ENCODE measurements at regions not wholly inside any gene's neighbourhood (a gene's known extent, or its start where the extent isn't known, plus 50 kb on each side); places are given as distances from the start of the nearest gene placed in this dataset.

DNA sequence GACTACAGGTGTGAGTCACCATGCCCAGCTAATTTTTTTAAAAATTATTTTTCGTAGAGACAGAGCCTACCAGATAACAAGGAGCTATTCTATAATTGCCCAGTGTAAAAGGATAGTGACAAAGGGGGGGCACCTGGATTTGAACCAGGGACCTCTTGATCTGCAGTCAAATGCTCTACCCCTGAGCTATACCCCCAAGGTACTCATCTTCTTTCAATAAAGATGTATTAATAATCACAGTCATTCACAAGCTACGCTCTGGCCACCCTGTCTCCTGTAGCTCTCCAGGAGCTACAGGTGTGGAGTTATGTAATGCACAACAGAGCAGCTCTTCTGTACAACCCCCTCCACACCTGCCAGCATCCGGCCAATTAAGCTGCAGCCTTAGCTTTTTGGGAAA is 83.5 kb downstream of the ZNF777 start:
- peaks cover 4% of the 10 kb centered on the region for H3K27me3 ChIP-seq (ENCODE audit: low read depth)
- no peak overlapping the region for H3K27ac ChIP-seq (replicated peaks)
- H3K4me3 ChIP-seq: no peak overlapping the region
- no peaks in the 10 kb centered on the region for H3K36me3 ChIP-seq
- H3K9me3 ChIP-seq (replicated peaks): peaks cover 46% of the 10 kb centered on the region
- intact Hi-C loops (cut with micrococcal nuclease): no loop called here
- TF ChIP-seq, protein P1, sequence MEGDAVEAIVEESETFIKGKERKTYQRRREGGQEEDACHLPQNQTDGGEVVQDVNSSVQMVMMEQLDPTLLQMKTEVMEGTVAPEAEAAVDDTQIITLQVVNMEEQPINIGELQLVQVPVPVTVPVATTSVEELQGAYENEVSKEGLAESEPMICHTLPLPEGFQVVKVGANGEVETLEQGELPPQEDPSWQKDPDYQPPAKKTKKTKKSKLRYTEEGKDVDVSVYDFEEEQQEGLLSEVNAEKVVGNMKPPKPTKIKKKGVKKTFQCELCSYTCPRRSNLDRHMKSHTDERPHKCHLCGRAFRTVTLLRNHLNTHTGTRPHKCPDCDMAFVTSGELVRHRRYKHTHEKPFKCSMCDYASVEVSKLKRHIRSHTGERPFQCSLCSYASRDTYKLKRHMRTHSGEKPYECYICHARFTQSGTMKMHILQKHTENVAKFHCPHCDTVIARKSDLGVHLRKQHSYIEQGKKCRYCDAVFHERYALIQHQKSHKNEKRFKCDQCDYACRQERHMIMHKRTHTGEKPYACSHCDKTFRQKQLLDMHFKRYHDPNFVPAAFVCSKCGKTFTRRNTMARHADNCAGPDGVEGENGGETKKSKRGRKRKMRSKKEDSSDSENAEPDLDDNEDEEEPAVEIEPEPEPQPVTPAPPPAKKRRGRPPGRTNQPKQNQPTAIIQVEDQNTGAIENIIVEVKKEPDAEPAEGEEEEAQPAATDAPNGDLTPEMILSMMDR (IDR thresholded peaks at IDR 0.05; ENCODE audit: borderline replicate concordance): no peak
- H3K4me1 ChIP-seq: no peaks in the 10 kb centered on the region
- DNase-seq: no peak

GRCh38 chr7:149379625-149380024 is 81.2 kb downstream of the ZNF777 start:
- TF ChIP-seq, protein P1 (IDR thresholded peaks at IDR 0.05; ENCODE audit: borderline replicate concordance): no peak
- Histone ChIP-seq H3K27ac (replicated peaks) (no peak overlapping the region), H3K9me3 (replicated peaks) (peaks cover 37% of the 10 kb centered on the region), H3K36me3 (no peaks in the 10 kb centered on the region), H3K4me1 (no peaks in the 10 kb centered on the region), H3K4me3 (no peak overlapping the region), H3K27me3 (ENCODE audit: low read depth) (peaks cover 20% of the 10 kb centered on the region)
- intact Hi-C loops (cut with micrococcal nuclease): no loop called here
- no peak for DNase-seq

DNA sequence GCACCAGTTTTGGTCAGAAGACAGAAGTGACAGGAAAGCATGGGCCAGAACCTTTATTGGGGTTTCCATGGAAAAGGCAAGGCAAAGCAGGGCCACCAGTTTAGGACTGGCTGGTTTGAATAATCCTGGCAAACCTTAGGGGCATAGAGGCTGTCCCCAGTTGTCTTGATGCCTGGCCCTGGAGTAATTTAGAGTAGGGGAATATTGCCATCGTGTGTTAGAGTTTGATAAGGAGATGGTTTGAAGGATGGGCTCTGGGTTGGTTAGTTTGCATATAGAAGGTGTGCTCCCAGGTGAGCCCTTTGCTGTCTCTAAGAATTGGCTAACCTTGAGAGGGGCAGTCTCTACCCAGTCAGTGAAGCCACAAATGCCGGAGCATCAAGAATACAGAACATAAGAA is 79.6 kb downstream of the ZNF777 start:
- intact Hi-C loops (cut with micrococcal nuclease): no loop called here
- no peak for DNase-seq
- H3K9me3 ChIP-seq (replicated peaks): peaks cover 37% of the 10 kb centered on the region

More for the DNA sequence above, 79.6 kb downstream of the ZNF777 start:
- H3K27ac ChIP-seq (replicated peaks): no peak overlapping the region
- no peaks in the 10 kb centered on the region for H3K4me1 ChIP-seq
- peaks cover 20% of the 10 kb centered on the region for H3K27me3 ChIP-seq (ENCODE audit: low read depth)
- no peak overlapping the region for H3K4me3 ChIP-seq
- TF ChIP-seq, protein P1 (IDR thresholded peaks at IDR 0.05; ENCODE audit: borderline replicate concordance): no peak
- no peaks in the 10 kb centered on the region for H3K36me3 ChIP-seq

Measured in left ventricle myocardium inferior (tissue), 1 donor.